ENCODE measurements at regions not wholly inside any gene's neighbourhood (a gene's known extent, or its start where the extent isn't known, plus 50 kb on each side); places are given as distances from the start of the nearest gene placed in this dataset.

DNA sequence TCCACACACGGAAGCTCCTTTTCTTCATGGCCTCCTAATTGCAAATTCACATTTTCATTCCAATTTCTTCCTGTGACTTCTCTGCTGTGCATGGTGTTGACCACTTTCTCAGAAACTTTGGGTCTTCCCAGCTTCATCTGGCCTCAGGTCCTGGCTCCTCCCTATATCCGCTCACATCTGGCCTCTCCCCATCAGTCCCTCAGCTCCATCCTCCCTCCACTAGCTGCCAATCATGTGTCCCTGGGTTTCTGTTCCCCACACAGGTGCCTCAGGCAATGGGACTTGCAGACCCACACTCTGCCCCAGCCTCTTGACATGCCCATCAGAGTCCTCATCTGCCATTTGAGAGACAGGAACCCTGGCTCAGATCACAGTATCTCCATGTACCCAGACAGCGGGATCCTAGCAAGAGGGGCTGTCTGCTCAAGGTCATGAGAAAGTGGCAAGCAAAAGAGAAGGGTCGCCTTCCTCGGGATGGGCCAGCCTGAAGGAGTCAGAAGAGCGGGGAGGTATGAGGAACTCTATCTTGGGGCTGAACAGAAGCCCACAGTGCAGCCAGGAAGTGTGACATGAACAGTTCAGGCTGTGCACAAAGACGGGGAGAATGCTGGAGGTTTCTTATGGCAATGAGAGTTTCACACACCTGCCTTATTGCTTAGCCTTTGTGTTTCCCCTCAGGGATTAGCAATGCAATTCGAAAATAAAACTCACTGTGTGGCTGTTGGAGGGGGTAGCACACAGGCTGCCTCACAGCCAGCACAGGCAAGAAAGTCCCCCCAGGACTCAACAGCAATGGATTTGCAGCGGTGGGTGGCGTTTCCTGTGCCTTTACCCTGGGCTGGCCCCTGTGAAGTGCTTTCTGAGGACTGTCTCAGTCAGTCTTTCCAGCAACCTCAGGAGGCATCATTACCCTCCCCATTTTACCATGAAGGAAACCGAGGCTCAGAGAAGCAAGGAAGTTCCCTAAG is 69.5 kb downstream of the COPS8 start:
- H3K4me1 ChIP-seq (ENCODE audit: control insufficient read depth, extremely low read depth, insufficient read depth, low read length): peaks cover 12% of the 10 kb centered on the region
- no peaks in the 10 kb centered on the region for H4K20me1 ChIP-seq (replicated peaks; ENCODE audit: control insufficient read depth, extremely low read depth, insufficient read depth, low read length)
- TF ChIP-seq EZH2 (IDR thresholded peaks at IDR 0.05; ENCODE audit: borderline replicate concordance, low read depth, low read length, severe bottlenecking): no peak
- no peak for TF ChIP-seq POLR2AphosphoS5 (IDR thresholded peaks at IDR 0.05; ENCODE audit: insufficient read depth, low read depth, low read length)
- TF ChIP-seq JUN (IDR thresholded peaks at IDR 0.05; ENCODE audit: borderline replicate concordance, insufficient read depth, insufficient read length, low read depth): no peak
- no peak for TF ChIP-seq MYC (IDR thresholded peaks at IDR 0.05; ENCODE audit: low read depth, low read length)
- H3K4me2 ChIP-seq (ENCODE audit: insufficient read depth, low read length): no peak overlapping the region
- no peaks in the 10 kb centered on the region for H3K9me1 ChIP-seq (replicated peaks; ENCODE audit: control insufficient read depth, extremely low read depth, insufficient read depth, low read length)
- no TSS peak for BruUV-seq (replicated peaks)
- no peaks in the 10 kb centered on the region for H3K27me3 ChIP-seq (ENCODE audit: control insufficient read depth in 2 of 2, insufficient read depth in 2 of 2, low read length in 2 of 2)
- dilution Hi-C loops (cut with MboI; ENCODE audit: extremely low pct_ligation_motif_present, low sequenced_read_pairs): no loop called here
- no peak overlapping the region for H3K4me3 ChIP-seq (replicated peaks in 1 of 3; ENCODE audit: insufficient read depth in 1 of 3, low read depth in 1 of 3, low read length in 3 of 3)
- H3K9ac ChIP-seq (replicated peaks; ENCODE audit: extremely low read depth, insufficient read depth, low read length): no peak overlapping the region
- DNase-seq (ENCODE audit: low read depth, low spot score) (no peak), FAIRE-seq (no peak)
- no peaks in the 10 kb centered on the region for H3K36me3 ChIP-seq (ENCODE audit: control insufficient read depth in 2 of 2, extremely low read depth in 1 of 2, insufficient read depth in 2 of 2, low read length in 2 of 2)
- intact Hi-C loops (cut with micrococcal nuclease): loop anchor here (1.0 to 5.0 kb wide), 9 partner anchors 32 to 417 kb away; no protein-coding TSS in a partner anchor
- H3K79me2 ChIP-seq (ENCODE audit: control insufficient read depth, insufficient read depth, low read length): no peaks in the 10 kb centered on the region
- CTCF ChIA-PET: interaction anchor here (1.1 to 4.1 kb wide), 13 partner anchors 11 to 417 kb away, joined by 3 to 53 read pairs (median 8); no protein-coding TSS in a partner anchor
- no peak overlapping the region for H2AFZ ChIP-seq (ENCODE audit: low read depth, low read length)
- H3K9me3 ChIP-seq (replicated peaks; ENCODE audit: control insufficient read depth, insufficient read depth, low read length): no peaks in the 10 kb centered on the region
- POLR2A ChIA-PET: no interaction called here
- no peak overlapping the region for H3K27ac ChIP-seq (ENCODE audit: insufficient read depth, low read depth, low read length)
